Fibroblast of lung (primary cell): ENCODE measurements at regions not wholly inside any gene's neighbourhood (a gene's known extent, or its start where the extent isn't known, plus 50 kb on each side); places are given as distances from the start of the nearest gene placed in this dataset.

Experiments
- DNase-seq, 2 donors: peaks; one replicate each; pipeline versions ENCODE4 v3.0.0 to v3.0.0-alpha.2; 2010; ENCODE audit warnings: low read depth in 2 of 2
- H2AFZ ChIP-seq: 2 replicates; pipeline ENCODE4 v1.5.1; 2012; ENCODE audit warnings: low read length, control low read depth, inconsistent platforms
- H3K27ac ChIP-seq: 2 replicates; pipeline ENCODE4 v1.5.1; 2011; ENCODE audit warnings: low read length, control low read depth; ENCODE audit not compliant: insufficient read depth
- H3K27me3 ChIP-seq: 2 replicates; pipeline ENCODE4 v1.5.1; 2011; ENCODE audit warnings: mild to moderate bottlenecking, low read length; ENCODE audit not compliant: control insufficient read depth, insufficient read depth
- H3K36me3 ChIP-seq: 2 replicates; pipeline ENCODE4 v1.5.1; 2011; ENCODE audit warnings: low read length; ENCODE audit not compliant: control insufficient read depth, insufficient read depth
- H3K4me1 ChIP-seq: 2 replicates; pipeline ENCODE4 v1.5.1; 2011; ENCODE audit warnings: low read length; ENCODE audit not compliant: control insufficient read depth, insufficient read depth; ENCODE audit errors: extremely low read depth
- H3K4me2 ChIP-seq: 2 replicates; pipeline ENCODE4 v1.5.1; 2011; ENCODE audit warnings: low read length, control low read depth; ENCODE audit not compliant: insufficient read depth; ENCODE audit errors: extremely low read depth
- H3K4me3 ChIP-seq, 4 experiments: fragments of 200-600 bp in 1 of 4; sonication (generic) in 1 of 4; replicated peaks in 1 of 4; 2 replicates each; pipeline ENCODE4 v1.5.1; 2011 to 2016; ENCODE audit warnings: low read length in 4 of 4, low read depth in 3 of 4, mild to moderate bottlenecking in 3 of 4, control low read depth in 2 of 4, inconsistent platforms in 1 of 4, mixed read lengths in 1 of 4; ENCODE audit not compliant: insufficient read depth in 1 of 4; ENCODE audit errors: control extremely low read depth in 1 of 4
- H3K79me2 ChIP-seq: 2 replicates; pipeline ENCODE4 v1.5.1; 2012; ENCODE audit warnings: mild to moderate bottlenecking, low read length, inconsistent platforms; ENCODE audit not compliant: control insufficient read depth, insufficient read depth
- H3K9ac ChIP-seq: 2 replicates; pipeline ENCODE4 v1.5.1; 2011; ENCODE audit warnings: mild to moderate bottlenecking, low read length, control low read depth; ENCODE audit not compliant: insufficient read depth
- H3K9me3 ChIP-seq: 2 replicates; pipeline ENCODE4 v1.5.1; 2012; ENCODE audit warnings: low read depth, low read length; ENCODE audit not compliant: control insufficient read depth, insufficient read depth
- H4K20me1 ChIP-seq: 2 replicates; pipeline ENCODE4 v1.5.1; 2011; ENCODE audit warnings: low read length; ENCODE audit not compliant: control insufficient read depth, insufficient read depth; ENCODE audit errors: extremely low read depth
- CTCF ChIP-seq, 2 donors: IDR thresholded peaks in 1 of 2; conservative IDR thresholded peaks in 1 of 2; 1 replicate in 1 of 2; 2 replicates in 1 of 2; pipeline ENCODE4 v1.5.1; 2011 to 2012; ENCODE audit warnings: low read length in 2 of 2, control low read depth in 1 of 2, inconsistent platforms in 1 of 2, low read depth in 1 of 2, mild to moderate bottlenecking in 1 of 2
- EZH2 ChIP-seq: IDR thresholded peaks from 2 replicates; pipeline ENCODE4 v1.5.1; 2012; ENCODE audit warnings: low read length, control low read depth, mild to moderate bottlenecking; ENCODE audit errors: missing control alignments

- DNase-seq, result no peak
- H3K9me3 ChIP-seq, result no peaks in the 10 kb centered on the region
- no peak overlapping the region for H2AFZ ChIP-seq
- H3K4me3 ChIP-seq, result no peak overlapping the region
- no peak overlapping the region for H3K27ac ChIP-seq
- no peak overlapping the region for H3K9ac ChIP-seq
- no peaks in the 10 kb centered on the region for H3K36me3 ChIP-seq
- no peaks in the 10 kb centered on the region for H3K27me3 ChIP-seq
- no peaks in the 10 kb centered on the region for H3K79me2 ChIP-seq
- TF ChIP-seq CTCF (conservative IDR thresholded peaks at IDR 0.05 in 1 of 2, IDR thresholded peaks at IDR 0.05 in 1 of 2; ENCODE audit: low read depth in 1 of 2, low read length in 2 of 2) (no peak), EZH2 (no peak)
- no peaks in the 10 kb centered on the region for H3K4me1 ChIP-seq
- H3K4me2 ChIP-seq, result no peak overlapping the region
- no peaks in the 10 kb centered on the region for H4K20me1 ChIP-seq
Measured at GRCh38 chr9:89705651-89706050, 100.8 kb downstream of the GADD45G start.

- H3K9ac ChIP-seq, result no peak overlapping the region
- no peaks in the 10 kb centered on the region for H3K9me3 ChIP-seq
- no peaks in the 10 kb centered on the region for H3K4me1 ChIP-seq
- no peaks in the 10 kb centered on the region for H3K27me3 ChIP-seq
- H2AFZ ChIP-seq, result no peak overlapping the region
- no peak overlapping the region for H3K4me2 ChIP-seq
- no peak overlapping the region for H3K4me3 ChIP-seq
- no peak for DNase-seq
- no peak overlapping the region for H3K27ac ChIP-seq
- no peaks in the 10 kb centered on the region for H3K79me2 ChIP-seq
- H4K20me1 ChIP-seq, result no peaks in the 10 kb centered on the region
- no peak for TF ChIP-seq EZH2
- no peak for TF ChIP-seq CTCF (conservative IDR thresholded peaks at IDR 0.05 in 1 of 2, IDR thresholded peaks at IDR 0.05 in 1 of 2; ENCODE audit: low read depth in 1 of 2, low read length in 2 of 2)
- no peaks in the 10 kb centered on the region for H3K36me3 ChIP-seq
Measured at GRCh38 chr9:89706086-89706485, 101.3 kb downstream of the GADD45G start.

GRCh38 chr9:89706731-89707191 is 101.9 kb downstream of the GADD45G start:
- H3K27me3 ChIP-seq, result no peaks in the 10 kb centered on the region
- no peaks in the 10 kb centered on the region for H3K79me2 ChIP-seq
- no peaks in the 10 kb centered on the region for H3K36me3 ChIP-seq
- no peaks in the 10 kb centered on the region for H4K20me1 ChIP-seq
- no peak for TF ChIP-seq CTCF (conservative IDR thresholded peaks at IDR 0.05 in 1 of 2, IDR thresholded peaks at IDR 0.05 in 1 of 2; ENCODE audit: low read depth in 1 of 2, low read length in 2 of 2)
- TF ChIP-seq EZH2, result no peak
- no peaks in the 10 kb centered on the region for H3K4me1 ChIP-seq
- H3K9ac ChIP-seq, result no peak overlapping the region
- H3K27ac ChIP-seq, result no peak overlapping the region
- no peak overlapping the region for H2AFZ ChIP-seq
- H3K9me3 ChIP-seq, result no peaks in the 10 kb centered on the region
- H3K4me2 ChIP-seq, result no peak overlapping the region
- H3K4me3 ChIP-seq, result no peak overlapping the region
- no peak for DNase-seq
